K562 (cell line): ENCODE measurements at regions not wholly inside any gene's neighbourhood (a gene's known extent, or its start where the extent isn't known, plus 50 kb on each side); places are given as distances from the start of the nearest gene placed in this dataset.

Experiments used
- ATAC-seq: fragments of 200-7000 bp; cut with Tn5 transposase; 3 replicates; pipeline ENCODE4 v1.9.1; 2020; ENCODE audit warnings: moderate library complexity
- BruUV-seq: library from RNA; stranded (reverse); fragments of 400-500 nt; replicated peaks from 2 replicates; lab custom pipeline; 2021; lab: Mats Ljungman, UMichigan
- CTCF ChIA-PET: fragments of 300-600 bp; formaldehyde crosslinking; extraction: SDS; loops from one replicate; lab custom pipeline; 2021; ENCODE audit warnings: low intra/inter-chr PET ratio; lab: Yijun Ruan, JAX
- POLR2A ChIA-PET: fragments of 300-600, 350-650 bp; sonication (Branson Sonifier 250); formaldehyde crosslinking; extraction: SDS; loops from one replicate; lab custom pipeline; 2021; ENCODE audit warnings: antibody characterized with exemption, inconsistent platforms; lab: Yijun Ruan, JAX
- DNase-seq, 4 experiments: peaks; one replicate each; pipeline versions ENCODE4 v3.0.0 to v3.0.0-alpha.2; 2011 to 2018; ENCODE audit warnings: low spot score in 3 of 4, mixed read lengths in 3 of 4; ENCODE audit errors: extremely low read depth in 1 of 4
- FAIRE-seq: peaks from 2 replicates; lab custom pipeline; 2011; peaks lifted over from hg19 to GRCh38; lab: Jason Lieb, UNC
- H2AFZ ChIP-seq: 2 replicates; pipeline ENCODE4 v1.6.0; 2011; ENCODE audit warnings: low read depth, low read length, control low read depth, inconsistent platforms
- H3K27ac ChIP-seq: fragments of 200-600 bp; 3 replicates; pipeline ENCODE4 v1.8.0; 2011; ENCODE audit warnings: low read depth, mild to moderate bottlenecking, control low read depth, inconsistent platforms, low read length, moderate library complexity, mixed read lengths; ENCODE audit errors: extremely low read depth
- H3K27me3 ChIP-seq, 2 experiments: fragments of 300-600 bp in 1 of 2; 2 replicates in 1 of 2; 3 replicates in 1 of 2; pipeline versions ENCODE4 v1.6.0 to v1.8.0; 2011; ENCODE audit warnings: inconsistent platforms in 2 of 2, low read length in 2 of 2, mild to moderate bottlenecking in 1 of 2, mixed read lengths in 1 of 2, moderate library complexity in 1 of 2; ENCODE audit not compliant: control insufficient read depth in 2 of 2, insufficient read depth in 2 of 2
- H3K36me3 ChIP-seq: fragments of 300-600 bp; 3 replicates; pipeline ENCODE4 v1.8.0; 2011; ENCODE audit warnings: mild to moderate bottlenecking, low read length, inconsistent platforms; ENCODE audit not compliant: control insufficient read depth, insufficient read depth
- H3K4me1 ChIP-seq, 2 experiments: fragments of 200-600 bp in 1 of 2; replicated peaks in 1 of 2; 2 replicates in 1 of 2; 3 replicates in 1 of 2; pipeline versions ENCODE4 v1.5.1 to v1.8.0; 2011; ENCODE audit warnings: inconsistent platforms in 2 of 2, low read length in 2 of 2, mild to moderate bottlenecking in 1 of 2, mixed read lengths in 1 of 2, moderate library complexity in 1 of 2; ENCODE audit not compliant: control insufficient read depth in 2 of 2, insufficient read depth in 2 of 2
- H3K4me2 ChIP-seq: 2 replicates; pipeline ENCODE4 v1.6.1; 2011; ENCODE audit warnings: low read length, control low read depth, inconsistent platforms, mixed read lengths; ENCODE audit not compliant: insufficient read depth
- H3K4me3 ChIP-seq: fragments of 200-600 bp; sonication (generic), shearing (Covaris generic); 2 replicates; pipeline ENCODE4 v1.5.1; 2016; ENCODE audit warnings: control low read depth, inconsistent platforms
- H3K79me2 ChIP-seq: fragments of 200-600 bp; 3 replicates; pipeline ENCODE4 v1.8.0; 2011; ENCODE audit warnings: low read length, inconsistent platforms; ENCODE audit not compliant: control insufficient read depth, insufficient read depth
- H3K9ac ChIP-seq, 2 experiments: 2 replicates each; pipeline versions ENCODE4 v1.6.0 to v1.6.1; 2011; ENCODE audit warnings: low read depth in 2 of 2, low read length in 2 of 2, control low read depth in 1 of 2, inconsistent platforms in 1 of 2, mild to moderate bottlenecking in 1 of 2, mixed read lengths in 1 of 2; ENCODE audit not compliant: insufficient read depth in 1 of 2
- H3K9me1 ChIP-seq: one replicate; pipeline ENCODE4 v1.6.0; 2011; ENCODE audit warnings: inconsistent platforms, mild to moderate bottlenecking, low read length, moderate library complexity; ENCODE audit not compliant: control insufficient read depth, insufficient read depth
- H3K9me3 ChIP-seq: replicated peaks from 2 replicates; pipeline ENCODE4 v1.5.1; 2011; ENCODE audit warnings: low read depth, low read length, inconsistent platforms; ENCODE audit not compliant: control insufficient read depth, insufficient read depth
- H4K20me1 ChIP-seq: replicated peaks from 2 replicates; pipeline ENCODE4 v1.6.1; 2011; ENCODE audit warnings: low read length, inconsistent platforms, mixed read lengths; ENCODE audit not compliant: control insufficient read depth, insufficient read depth
- ERF ChIP-seq: fragments of 450-650 bp; formaldehyde crosslinking; IDR thresholded peaks from 2 replicates; pipeline ENCODE4 v1.4.0; 2020; ENCODE audit warnings: mild to moderate bottlenecking, mixed read lengths
- HNRNPUL1 ChIP-seq: fragments of 200-400 bp; formaldehyde crosslinking; IDR thresholded peaks from 2 replicates; pipeline ENCODE4 v1.6.1; 2017; ENCODE audit warnings: low read length
- RBM15 ChIP-seq: fragments of 200-400 bp; formaldehyde crosslinking; IDR thresholded peaks from 2 replicates; pipeline ENCODE4 v1.6.1; 2018; ENCODE audit warnings: mild to moderate bottlenecking, low read length, moderate library complexity; ENCODE audit not compliant: insufficient read depth
- SRSF9 ChIP-seq: fragments of 200-400 bp; formaldehyde crosslinking; IDR thresholded peaks from 2 replicates; pipeline ENCODE4 v1.6.1; 2017; ENCODE audit warnings: low read depth, low read length, borderline replicate concordance
- ZC3H11A ChIP-seq: IDR thresholded peaks from 2 replicates; pipeline ENCODE4 v1.6.1; 2012; ENCODE audit warnings: low read depth, low read length, improper control_type of control experiment
- ZNF23 ChIP-seq: fragments of 250-450 bp; sonication (Bioruptor Pico); IDR thresholded peaks from 2 replicates; pipeline ENCODE4 v1.4.0; 2020; ENCODE audit warnings: mild to moderate bottlenecking
- ZNF324 ChIP-seq: fragments of 250-450 bp; sonication (Bioruptor Pico); IDR thresholded peaks from 2 replicates; pipeline ENCODE4 v1.4.0; 2020; ENCODE audit warnings: mild to moderate bottlenecking
- ZNF764 ChIP-seq: fragments of 250-450 bp; sonication (Bioruptor Pico); IDR thresholded peaks from 2 replicates; pipeline ENCODE4 v1.4.0; 2020; ENCODE audit warnings: low read depth, mild to moderate bottlenecking, moderate library complexity
- WGBS: fragments of 100-300 bp; shearing (Covaris generic); methylation state at CpG from one replicate; pipeline ENCODE4 v1.1.6; 2016; ENCODE audit warnings: low coverage, mixed read lengths; ENCODE audit not compliant: insufficient coverage; ENCODE audit errors: missing lambda C conversion rate; 5-methylcytosine and 5-hydroxymethylcytosine counted together
- in situ Hi-C: fragments of 300-500 bp; cut with MboI; formaldehyde crosslinking; loops from 4 replicates; pipeline ENCODE4 v1.15.0; 2018; ENCODE audit warnings: inconsistent platforms, mixed read lengths
- intact Hi-C: fragments of 100-400 bp; cut with micrococcal nuclease; formaldehyde crosslinking; loops from 2 replicates; pipeline ENCODE4 v1.14.2; 2022

DNA sequence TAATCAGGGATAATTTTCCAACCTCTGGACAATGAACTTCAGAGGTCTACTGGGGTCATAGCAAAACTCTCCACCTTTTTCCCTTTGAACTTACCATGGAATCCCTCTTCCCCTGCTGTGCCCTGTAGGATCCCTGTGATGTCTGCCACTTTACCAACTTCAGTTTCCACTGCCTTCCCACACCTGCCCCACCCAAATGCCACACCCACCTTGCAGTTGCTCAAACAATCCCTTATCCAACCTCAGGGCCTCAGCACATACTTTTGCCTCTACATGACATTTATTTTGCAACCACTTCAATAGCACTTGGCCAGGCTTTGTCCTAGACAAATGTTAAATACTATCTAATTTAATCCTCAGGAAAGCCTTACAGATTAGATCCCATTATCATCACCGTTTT is 463.7 kb upstream of the WWC1 start:
- Histone ChIP-seq H3K27ac (no peak overlapping the region), H3K36me3 (no peaks in the 10 kb centered on the region), H3K4me3 (no peak overlapping the region), H3K4me1 (no peaks in the 10 kb centered on the region), H4K20me1 (no peaks in the 10 kb centered on the region), H3K79me2 (no peaks in the 10 kb centered on the region), H2AFZ (no peak overlapping the region), H3K27me3 (no peaks in the 10 kb centered on the region), H3K9ac (no peak overlapping the region), H3K4me2 (no peak overlapping the region), H3K9me1 (no peaks in the 10 kb centered on the region), H3K9me3 (no peaks in the 10 kb centered on the region)
- ATAC-seq = no peak
- in situ Hi-C loops (no loop called here), intact Hi-C loops (no loop called here)
- ChIA-PET POLR2A (no interaction called here), CTCF (no interaction called here)
- TF ChIP-seq RBM15 (no peak), ERF (no peak), HNRNPUL1 (no peak), ZNF764 (CRISPR knock-in tag) (no peak), ZNF324 (CRISPR knock-in tag) (no peak), SRSF9 (no peak)
- FAIRE-seq = no peak
- whole genome bisulfite sequencing = 0% methylated on average over 1 of the region's 1 CpG
- no TSS peak for BruUV-seq
- DNase-seq = no peak

DNA sequence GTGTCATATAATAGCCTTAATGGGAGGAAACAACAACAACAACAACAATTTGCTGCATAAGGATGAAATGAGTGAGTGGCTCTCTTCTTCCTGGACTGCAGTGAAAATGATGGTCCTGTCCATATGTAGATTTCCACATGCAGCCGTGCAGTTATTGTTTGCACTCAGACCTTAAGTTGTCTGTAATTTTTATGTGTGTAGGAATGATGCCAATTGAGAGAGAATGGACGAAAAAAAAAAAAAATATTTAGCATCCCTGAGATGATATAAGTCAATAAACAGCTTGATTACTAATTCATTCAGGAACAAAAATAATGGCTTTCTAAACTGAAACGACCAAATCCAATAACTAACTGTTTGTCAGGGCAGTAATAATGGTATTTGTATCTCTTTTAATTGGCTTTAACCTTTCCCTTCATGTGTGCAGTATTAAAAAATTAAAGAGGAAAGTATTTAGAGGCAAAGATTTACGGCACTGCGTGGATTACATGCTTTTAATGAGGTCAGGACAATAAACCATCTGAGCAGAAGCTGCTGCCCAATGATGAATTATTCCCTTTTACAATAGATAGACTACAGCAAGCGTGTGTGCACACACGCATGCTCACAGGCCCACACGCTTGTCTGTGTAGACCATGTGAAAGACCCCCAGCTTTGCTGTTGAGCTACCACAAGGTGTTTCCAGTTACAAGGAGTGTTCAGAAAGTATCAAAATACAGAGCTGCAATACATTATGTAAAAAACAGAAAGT is 459.5 kb upstream of the WWC1 start:
- BruUV-seq = no TSS peak

More for the DNA sequence above, 459.5 kb upstream of the WWC1 start:
- ChIA-PET POLR2A (no interaction called here), CTCF (no interaction called here)
- no peaks in the 10 kb centered on the region for H3K9me1 ChIP-seq
- FAIRE-seq = no peak
- H3K79me2 ChIP-seq = no peaks in the 10 kb centered on the region
- H3K4me2 ChIP-seq = no peak overlapping the region
- TF ChIP-seq ZC3H11A = no peak
- TF ChIP-seq ZNF23 (CRISPR knock-in tag) = no peak
- H3K9me3 ChIP-seq = no peaks in the 10 kb centered on the region
- no peaks in the 10 kb centered on the region for H3K27me3 ChIP-seq
- H3K36me3 ChIP-seq = no peaks in the 10 kb centered on the region
- H3K4me3 ChIP-seq = no peak overlapping the region
- DNase-seq = no peak
- H3K27ac ChIP-seq = no peak overlapping the region
- intact Hi-C loops (no loop called here), in situ Hi-C loops (no loop called here)
- ATAC-seq = no peak
- no peak overlapping the region for H2AFZ ChIP-seq
- H3K9ac ChIP-seq = no peak overlapping the region
- 1% methylated on average over 8 of the region's 8 CpGs for WGBS
- no peaks in the 10 kb centered on the region for H3K4me1 ChIP-seq
- no peaks in the 10 kb centered on the region for H4K20me1 ChIP-seq
